GM21423 (cell line): ENCODE measurements at regions not wholly inside any gene's neighbourhood (a gene's known extent, or its start where the extent isn't known, plus 50 kb on each side); places are given as distances from the start of the nearest gene placed in this dataset.
"Not testable (repeated sequence)": the region's sequence is repeated elsewhere in the genome, so short reads cannot be mapped to it uniquely, and the experiment has no call there.

Source experiments
- ATAC-seq: cut with Tn5 transposase; IDR thresholded peaks from one replicate; pipeline ENCODE4 v1.9.1; 2021; ENCODE audit warnings: mild to moderate bottlenecking, moderate library complexity; ENCODE audit not compliant: unreplicated experiment

GRCh38 chr6:152811785-152812184 lies 61.2 kb downstream of the VIP start:
- no peak for ATAC-seq

GRCh38 chr6:152815230-152815872 lies 64.8 kb downstream of the VIP start:
- no peak for ATAC-seq

GRCh38 chr6:152816055-152816454 lies 65.5 kb downstream of the VIP start:
- ATAC-seq: no peak

GRCh38 chr6:152821525-152821924 lies 70.9 kb downstream of the VIP start:
- no peak for ATAC-seq

- no peak for ATAC-seq
These were observed 74.1 kb downstream of the VIP start for GRCh38 chr6:152824666-152825065.

- ATAC-seq: no peak
These were observed 77.8 kb downstream of the VIP start for GRCh38 chr6:152828431-152828830.

- not testable (repeated sequence) for ATAC-seq
These were observed 83.8 kb downstream of the VIP start for GRCh38 chr6:152834366-152834765.

GRCh38 chr6:152836523-152836922 lies 85.9 kb downstream of the VIP start:
- no peak for ATAC-seq

- ATAC-seq: no peak
These were observed 94.8 kb downstream of the VIP start for GRCh38 chr6:152845421-152845820.

- ATAC-seq: no peak
These were observed 96.2 kb downstream of the VIP start for GRCh38 chr6:152846825-152847224.

GRCh38 chr6:152848919-152849318 lies 98.3 kb downstream of the VIP start:
- no peak for ATAC-seq

GRCh38 chr6:152854086-152854795 lies 103.6 kb downstream of the VIP start:
- no peak for ATAC-seq

GRCh38 chr6:152858141-152858540 lies 107.5 kb downstream of the VIP start:
- ATAC-seq: no peak

- ATAC-seq: no peak
These were observed 108.6 kb downstream of the VIP start for GRCh38 chr6:152859225-152859624.

GRCh38 chr6:152863618-152864326 lies 113.2 kb downstream of the VIP start:
- ATAC-seq: peak; percentile 89

- ATAC-seq: no peak
These were observed 108.6 kb downstream of the FBXO5 start for GRCh38 chr6:152874267-152874666.

GRCh38 chr6:152874846-152875568 lies 107.8 kb downstream of the FBXO5 start:
- ATAC-seq: no peak

GRCh38 chr6:152879681-152880080 lies 103.2 kb downstream of the FBXO5 start:
- no peak for ATAC-seq

GRCh38 chr6:152893187-152893586 lies 89.7 kb downstream of the FBXO5 start:
- no peak for ATAC-seq

GRCh38 chr6:152896923-152897322 lies 85.9 kb downstream of the FBXO5 start:
- ATAC-seq: no peak

- ATAC-seq: peak; percentile 98
These were observed 84.9 kb downstream of the FBXO5 start for GRCh38 chr6:152897807-152898399.
